ENCODE measurements at regions not wholly inside any gene's neighbourhood (a gene's known extent, or its start where the extent isn't known, plus 50 kb on each side); places are given as distances from the start of the nearest gene placed in this dataset.

- TF ChIP-seq PAXIP1 (CRISPR knock-in tag; conservative IDR thresholded peaks at IDR 0.05) = peak; percentile 53; the same call in 1 of the 2 replicates
- no peak for TF ChIP-seq KIAA2018 (CRISPR knock-in tag; IDR thresholded peaks at IDR 0.05; ENCODE audit: borderline replicate concordance)
- TF ChIP-seq ZNF414 (CRISPR knock-in tag; IDR thresholded peaks at IDR 0.05) = peak; percentile 47; the same call in 1 of the 2 replicates
- 0 out of 2 replicates have a peak, but pooled peaks have one; percentile 19 for TF ChIP-seq RXRB (CRISPR knock-in tag; IDR thresholded peaks at IDR 0.05; ENCODE audit: borderline replicate concordance)
- peak; percentile 64 for TF ChIP-seq ASH2L (IDR thresholded peaks at IDR 0.05; ENCODE audit: insufficient read length, low read depth, low read length)
- TF ChIP-seq IRF1 (CRISPR knock-in tag; IDR thresholded peaks at IDR 0.05; ENCODE audit: low read depth) = no peak
- peak; percentile 66; the same call in 1 of the 2 replicates for TF ChIP-seq GATAD2A (CRISPR knock-in tag; IDR thresholded peaks at IDR 0.05)
- TF ChIP-seq NCOR1 (IDR thresholded peaks at IDR 0.05; ENCODE audit: borderline replicate concordance, low read length) = peak; percentile 75; the same call in 1 of the 2 replicates
- TF ChIP-seq REL (CRISPR knock-in tag; conservative IDR thresholded peaks at IDR 0.05) = no peak
- peak; percentile 82 for TF ChIP-seq ARID3A (IDR thresholded peaks at IDR 0.05; ENCODE audit: low read depth, low read length)
- TF ChIP-seq SYNCRIP (IDR thresholded peaks at IDR 0.05; ENCODE audit: insufficient read depth, low read depth, low read length) = no peak
- TF ChIP-seq CENPX (CRISPR knock-in tag; IDR thresholded peaks at IDR 0.05) = no peak
- no peak for TF ChIP-seq ATF7 (IDR thresholded peaks at IDR 0.05)
- no peak for TF ChIP-seq ATF7 (CRISPR knock-in tag; IDR thresholded peaks at IDR 0.05)
Measured at GRCh38 chr6:11433860-11434259, 103.7 kb upstream of the TMEM170B start (continued).

All from HepG2 (cell line).